GM18909 (cell line): ENCODE measurements at regions not wholly inside any gene's neighbourhood (a gene's known extent, or its start where the extent isn't known, plus 50 kb on each side); places are given as distances from the start of the nearest gene placed in this dataset.
"Not testable (repeated sequence)": the region's sequence is repeated elsewhere in the genome, so short reads cannot be mapped to it uniquely, and the experiment has no call there.

ENCODE experiments used
- ATAC-seq: cut with Tn5 transposase; IDR thresholded peaks from one replicate; pipeline ENCODE4 v1.9.1; 2021; ENCODE audit warnings: mild to moderate bottlenecking; ENCODE audit not compliant: unreplicated experiment, poor library complexity

DNA sequence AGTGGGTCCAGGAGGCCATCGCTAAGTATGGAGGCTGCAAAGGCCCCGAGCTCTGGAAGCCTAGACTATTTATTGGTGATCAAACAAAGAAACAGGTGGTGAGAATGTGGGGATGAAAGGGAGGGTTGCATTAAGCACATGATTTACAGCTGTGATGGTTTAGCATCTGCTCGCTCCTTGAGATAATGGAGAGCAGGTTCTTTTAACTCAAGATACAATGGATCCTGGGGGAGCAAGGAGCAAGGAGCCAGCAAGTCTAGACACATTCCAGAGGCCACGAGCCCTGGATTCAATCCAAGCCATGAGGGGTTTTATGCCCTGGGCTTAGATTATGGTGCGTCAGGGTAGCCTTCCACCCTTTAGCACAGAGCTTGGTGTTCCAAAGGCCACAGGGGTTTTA lies 460.3 kb downstream of the GJA1 start:
- not testable (repeated sequence) for ATAC-seq

DNA sequence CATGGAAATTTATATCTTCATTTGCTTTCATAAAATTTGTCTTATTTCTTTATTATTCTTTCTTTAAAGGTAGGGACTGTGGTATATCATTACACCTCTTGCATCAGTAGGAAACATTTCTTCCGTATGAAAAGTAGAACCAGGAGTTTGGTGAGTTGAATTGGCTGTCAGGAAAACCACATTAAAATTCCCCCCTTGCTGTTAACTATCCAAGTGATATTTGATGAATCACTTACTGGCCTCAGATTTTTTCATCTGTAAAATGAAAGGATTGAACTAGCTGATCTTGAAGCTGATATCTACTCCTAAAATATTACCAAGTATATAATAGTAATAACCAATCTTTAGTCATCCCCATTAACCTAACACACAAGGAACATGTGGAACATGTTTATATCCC lies 460.9 kb downstream of the GJA1 start:
- no peak for ATAC-seq

DNA sequence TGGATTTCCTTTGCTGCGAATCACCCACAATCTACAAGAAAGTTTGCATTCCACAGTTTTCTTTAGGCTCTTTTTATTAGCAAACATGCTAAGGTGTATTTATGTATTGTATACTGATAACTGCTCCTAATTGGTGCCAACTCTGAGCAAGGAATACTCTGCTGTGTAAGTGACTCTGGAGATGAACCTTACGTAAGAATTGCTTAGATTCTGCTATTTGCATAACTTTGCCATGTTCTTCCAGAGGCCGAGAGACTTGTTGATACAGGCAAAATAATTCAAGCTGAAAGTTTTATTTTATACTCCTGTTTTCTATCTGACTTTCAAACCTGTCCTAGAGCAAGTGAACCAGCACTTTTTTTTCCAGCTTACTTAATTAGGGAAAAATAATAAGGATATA lies 461.3 kb downstream of the GJA1 start:
- ATAC-seq: no peak

DNA sequence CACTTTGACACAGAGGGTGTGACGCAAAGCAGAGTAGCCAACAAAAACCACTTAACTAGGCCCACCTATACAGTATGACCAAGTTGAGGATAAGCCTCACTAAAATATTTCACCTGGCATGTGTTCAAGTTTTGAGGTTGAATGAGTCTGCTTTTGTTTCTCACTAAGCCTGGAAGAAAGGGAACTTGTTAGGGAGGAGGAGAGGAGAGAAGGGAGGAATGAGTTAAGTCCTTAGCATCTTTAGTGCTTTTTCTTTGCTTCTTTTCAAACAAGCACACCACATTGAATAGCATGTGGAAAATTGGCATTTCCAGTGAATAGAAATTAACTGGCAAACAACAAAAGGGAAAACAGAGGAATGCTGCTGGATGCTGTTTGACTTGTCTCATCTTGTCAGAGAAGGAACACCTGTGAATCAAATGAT lies 461.9 kb downstream of the GJA1 start:
- no peak for ATAC-seq

DNA sequence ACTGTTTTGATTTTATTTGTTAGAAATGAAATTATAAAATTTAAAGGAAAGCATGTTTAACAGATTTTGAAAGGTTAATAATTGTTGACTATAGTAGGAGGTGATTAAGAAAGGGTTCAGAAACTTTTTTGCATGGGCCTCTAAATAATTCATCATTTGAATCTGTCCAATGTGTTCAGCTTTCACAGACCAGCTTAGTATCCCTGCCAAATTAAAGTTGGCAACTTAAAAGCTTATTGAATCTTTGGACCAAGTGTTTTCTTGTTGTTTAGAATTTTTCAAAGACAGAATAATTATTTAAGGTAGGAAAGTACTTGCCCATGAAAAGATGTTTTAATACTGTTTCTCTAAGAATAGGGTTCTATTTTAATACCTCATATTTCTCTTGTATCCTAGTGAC lies 466.0 kb downstream of the GJA1 start:
- ATAC-seq: no peak

DNA sequence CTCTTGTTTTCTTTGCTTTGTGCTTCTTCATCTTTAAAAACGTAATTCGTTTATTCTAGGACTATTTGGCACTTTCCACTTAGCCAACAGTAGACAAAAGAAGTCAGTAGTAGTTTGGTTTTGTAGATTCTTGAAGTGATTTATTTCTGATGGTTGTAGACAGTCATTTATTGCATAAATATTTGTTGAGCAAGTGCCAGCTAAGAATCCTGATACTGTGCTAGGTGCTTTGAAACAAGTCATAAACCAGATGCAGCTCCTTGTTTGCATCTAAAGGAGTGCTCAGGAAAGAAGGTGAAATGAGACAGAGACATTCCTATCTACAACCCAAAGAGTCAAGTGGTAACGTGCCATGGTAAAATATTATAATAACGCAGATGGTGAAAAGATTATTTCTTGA lies 469.1 kb downstream of the GJA1 start:
- ATAC-seq: no peak

DNA sequence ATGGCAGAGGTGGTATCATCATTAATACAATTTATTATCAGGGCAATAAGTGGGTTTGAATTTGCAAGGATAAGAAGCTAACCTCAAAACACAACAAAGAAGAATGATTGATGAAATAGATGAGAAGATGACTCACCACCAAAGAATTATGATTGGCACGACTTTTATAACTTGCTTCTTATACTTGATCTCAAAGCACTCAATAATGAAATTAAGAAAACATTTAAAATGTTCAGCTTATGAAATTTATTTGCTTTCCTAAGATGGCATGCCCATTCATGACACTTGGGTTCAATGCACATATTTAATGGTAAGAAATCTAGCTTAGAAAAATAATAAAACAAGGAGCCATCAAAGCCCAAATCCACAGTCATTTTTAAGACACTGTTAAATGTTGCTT lies 477.5 kb downstream of the GJA1 start:
- ATAC-seq: no peak

DNA sequence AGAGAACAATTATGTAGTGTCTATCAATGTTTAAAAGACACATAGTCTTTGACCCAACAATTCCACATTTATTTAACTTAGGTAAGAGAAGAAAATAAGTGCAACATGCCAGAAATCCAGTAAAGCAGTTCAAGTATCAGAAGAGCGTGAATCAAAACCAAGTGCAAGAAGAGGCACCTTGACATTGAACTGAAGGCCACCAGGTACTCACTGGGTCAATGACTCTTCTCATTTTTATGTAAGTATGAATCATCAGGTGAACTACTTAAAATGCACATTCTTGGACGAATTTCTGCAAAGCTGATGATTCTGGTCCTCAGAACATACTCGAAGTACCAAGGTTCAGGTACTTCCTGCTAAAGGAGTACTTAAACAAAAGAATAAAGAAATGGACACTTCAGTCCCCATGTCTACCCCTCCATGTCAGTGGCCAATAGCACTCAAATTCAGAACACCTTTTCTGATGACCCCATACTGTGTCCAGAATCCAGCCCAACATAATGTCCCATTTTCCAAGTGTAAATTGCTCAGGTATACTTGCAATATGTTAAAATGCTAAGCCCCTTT lies 481.9 kb downstream of the GJA1 start:
- ATAC-seq: no peak

DNA sequence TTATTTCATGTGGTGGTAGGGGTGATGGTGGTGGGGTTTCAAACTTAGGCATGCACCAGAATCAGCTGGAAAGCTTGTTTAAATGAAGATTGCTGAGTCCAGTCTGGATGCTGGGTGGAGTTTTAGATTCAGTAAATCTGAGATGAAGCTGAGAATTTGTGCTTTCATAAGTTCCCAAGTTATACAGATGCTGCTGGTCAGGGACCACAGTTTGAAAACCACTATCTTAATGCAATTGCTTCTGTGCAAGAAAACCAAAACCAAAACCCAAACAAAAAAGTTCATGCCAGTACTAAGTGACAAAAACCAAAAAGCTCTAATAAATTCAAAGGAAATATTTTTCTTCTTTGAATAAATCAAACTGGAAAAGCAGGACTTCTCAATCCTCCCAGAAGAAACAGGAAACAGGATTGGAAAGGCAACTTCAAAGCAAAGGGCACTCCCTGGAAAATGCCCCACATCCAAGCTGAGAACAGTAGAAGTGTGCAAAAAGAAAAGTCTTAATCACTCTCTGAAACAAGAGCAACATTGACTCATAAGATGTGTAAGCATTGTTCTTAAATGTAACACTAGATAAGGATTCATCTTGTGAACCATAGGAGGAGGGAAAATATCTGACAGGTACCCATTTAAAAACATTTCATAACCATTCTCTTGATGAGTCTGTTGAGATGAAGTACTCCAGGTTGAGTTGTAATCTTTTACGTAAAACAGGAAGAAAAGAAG lies 481.5 kb upstream of the HSF2 start:
- no peak for ATAC-seq

DNA sequence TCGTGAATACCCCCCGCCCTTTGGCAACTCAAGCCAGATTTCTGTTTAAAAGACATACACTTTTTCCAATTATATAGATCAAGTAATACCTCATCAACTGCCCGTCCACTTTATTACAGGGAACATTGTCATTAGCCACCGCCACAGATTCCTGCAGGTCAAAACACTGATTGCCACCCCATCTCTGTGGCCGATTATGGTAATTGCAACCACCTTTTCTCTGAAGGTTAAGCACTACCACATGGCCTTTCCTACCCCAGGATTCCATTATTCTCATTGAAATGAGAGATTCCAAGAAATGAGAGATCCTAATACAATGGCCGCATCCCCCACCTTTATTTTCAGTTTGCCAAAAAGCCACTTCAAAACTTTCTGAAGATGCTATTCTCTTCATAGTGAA lies 478.8 kb upstream of the HSF2 start:
- no peak for ATAC-seq

DNA sequence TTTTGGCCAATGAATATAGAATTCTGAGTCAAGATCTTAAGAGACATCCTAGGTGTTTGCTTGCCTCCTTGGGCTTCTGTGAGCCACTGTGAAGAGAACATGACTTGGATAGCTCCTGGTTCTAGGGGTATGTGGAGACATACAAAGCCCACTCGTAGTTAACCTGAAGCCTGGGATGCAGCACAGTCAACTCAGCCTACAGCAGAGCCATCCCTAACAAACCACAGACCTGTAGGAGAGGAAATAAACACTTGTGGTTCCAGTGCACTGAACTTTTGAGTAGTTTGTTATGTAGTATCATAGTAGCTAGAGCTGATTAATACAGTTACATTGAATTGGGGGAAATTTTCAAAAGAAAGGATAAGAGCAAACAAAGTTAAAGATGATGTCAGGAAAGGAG lies 474.4 kb upstream of the HSF2 start:
- no peak for ATAC-seq

DNA sequence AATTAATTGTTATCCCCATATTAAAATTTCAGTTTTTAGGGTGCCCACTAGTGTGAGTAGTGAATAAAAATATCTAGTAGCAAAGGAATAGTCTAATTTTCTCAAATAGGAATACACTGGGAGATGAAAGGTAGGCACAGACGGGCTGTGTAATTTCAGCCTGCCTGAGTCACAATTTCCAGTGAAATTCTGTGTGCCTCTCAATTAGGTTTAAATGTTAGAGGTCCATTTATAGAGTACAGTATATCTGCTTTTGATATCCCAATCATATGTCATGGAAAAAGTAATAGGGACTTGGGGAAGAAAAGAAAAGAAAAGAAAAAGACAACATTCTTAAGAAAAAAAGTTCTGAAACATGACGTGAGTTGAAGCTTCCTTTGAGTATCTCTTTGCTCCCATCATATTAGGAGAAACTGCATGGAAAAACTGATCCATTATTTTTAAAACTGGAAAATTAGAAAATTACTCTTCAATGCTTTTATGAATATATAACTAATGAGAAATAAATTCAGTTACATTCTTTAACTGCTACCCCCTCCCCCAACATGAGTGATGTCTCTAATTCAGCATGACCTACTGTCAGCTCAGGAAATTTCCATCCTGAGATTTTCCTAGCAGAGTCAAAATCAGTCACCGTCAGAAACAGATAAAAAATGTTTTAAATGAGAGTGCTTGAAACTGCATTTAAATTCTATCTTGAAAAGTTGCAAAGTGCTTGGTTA lies 473.8 kb upstream of the HSF2 start:
- ATAC-seq: no peak

DNA sequence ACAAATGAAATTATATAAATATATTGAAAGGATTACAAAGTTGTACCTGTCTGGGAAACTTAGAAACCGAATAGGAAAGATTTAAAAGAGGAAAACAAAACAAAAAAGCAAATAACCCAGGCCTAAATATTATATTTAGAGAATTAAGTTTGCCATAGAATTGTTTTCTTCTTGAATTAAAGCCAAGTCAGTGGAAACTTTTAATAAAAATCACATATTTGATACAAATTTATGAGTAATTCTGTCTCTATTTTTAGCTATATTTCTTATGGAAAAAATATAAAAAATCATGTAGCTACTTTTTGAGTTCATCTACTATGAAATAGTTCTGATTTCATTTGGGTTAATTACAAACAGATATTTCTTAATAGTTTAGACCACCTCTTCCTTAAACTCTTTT lies 470.2 kb upstream of the HSF2 start:
- ATAC-seq: no peak

DNA sequence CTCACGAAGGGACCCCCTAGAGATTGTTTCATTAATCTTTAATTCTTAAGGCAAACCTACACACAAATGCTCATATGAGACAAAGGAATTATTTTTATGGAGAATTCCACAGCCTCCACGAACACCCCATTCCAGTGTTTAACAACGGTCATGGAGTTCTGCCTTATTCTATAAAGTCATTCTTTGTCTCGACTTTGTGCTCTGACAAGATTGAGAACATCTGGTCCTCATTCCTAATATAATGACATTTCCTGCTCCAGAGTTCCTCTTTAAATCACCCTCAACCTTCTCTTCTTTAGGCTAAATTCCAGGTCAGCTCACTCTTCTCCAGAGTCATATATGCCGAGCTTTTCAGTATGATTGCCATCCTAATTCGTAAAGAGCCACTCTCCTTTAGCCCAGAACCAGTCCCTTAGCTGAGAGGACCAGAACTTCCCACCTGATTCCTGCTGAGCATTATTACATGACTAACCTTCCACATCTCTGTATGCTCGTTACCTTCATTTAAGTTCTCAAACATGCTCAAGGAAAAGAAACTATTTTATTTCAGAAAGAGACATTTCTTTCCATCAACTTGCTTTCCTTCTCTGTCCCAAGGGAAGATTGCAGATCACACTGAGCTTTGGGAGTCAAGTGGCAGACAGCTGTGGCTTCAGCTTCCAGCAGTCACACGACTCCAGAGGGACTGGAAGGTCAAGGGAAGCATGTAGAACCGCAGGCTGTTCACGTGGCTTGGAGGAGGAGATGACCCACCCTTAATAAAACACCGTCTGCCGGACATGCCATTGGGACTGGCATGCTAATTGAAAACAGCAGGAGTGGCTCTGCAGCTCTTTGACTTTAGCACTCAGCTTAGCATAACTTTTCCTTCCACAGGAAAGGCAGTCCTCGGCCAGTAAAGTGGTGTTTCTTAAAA lies 467.1 kb upstream of the HSF2 start:
- ATAC-seq: no peak

DNA sequence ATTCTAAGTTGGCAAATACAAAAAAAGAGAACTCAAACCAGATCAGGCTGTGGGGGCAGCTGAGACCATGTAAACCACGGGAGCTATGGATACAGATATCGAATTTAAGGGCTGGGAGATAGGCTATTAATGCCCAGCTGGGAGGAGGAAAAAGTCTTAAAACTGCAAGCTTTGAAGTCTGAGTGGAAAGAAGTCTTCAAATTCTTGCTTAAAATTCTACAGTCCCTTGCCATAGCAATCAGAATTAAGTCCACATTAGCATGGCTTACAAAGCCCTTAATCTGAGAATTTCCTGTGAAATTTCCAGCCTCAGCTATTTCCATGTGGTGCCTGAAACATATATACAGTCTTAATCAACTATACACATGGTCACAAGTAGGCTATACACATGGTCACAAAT lies 465.0 kb upstream of the HSF2 start:
- ATAC-seq: no peak

DNA sequence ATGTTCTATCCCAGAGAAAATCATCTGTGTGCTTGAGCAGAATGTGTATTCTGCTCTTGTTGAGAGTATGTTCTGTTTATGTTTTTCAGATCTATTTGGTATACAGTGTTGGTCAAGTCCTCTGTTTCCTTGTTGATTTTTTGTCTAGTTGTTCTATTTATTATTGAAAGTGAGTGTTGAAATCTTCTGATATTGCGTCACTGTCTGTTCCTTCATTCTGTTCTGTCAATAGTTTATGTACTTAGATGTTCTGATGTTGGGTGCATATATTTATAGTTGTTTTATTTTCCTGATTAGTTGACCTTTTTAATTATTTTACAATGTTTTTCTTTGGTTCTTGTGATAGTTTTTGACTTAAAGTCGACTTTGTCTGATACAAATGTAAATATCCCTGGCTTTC lies 458.7 kb upstream of the HSF2 start:
- ATAC-seq: no peak

DNA sequence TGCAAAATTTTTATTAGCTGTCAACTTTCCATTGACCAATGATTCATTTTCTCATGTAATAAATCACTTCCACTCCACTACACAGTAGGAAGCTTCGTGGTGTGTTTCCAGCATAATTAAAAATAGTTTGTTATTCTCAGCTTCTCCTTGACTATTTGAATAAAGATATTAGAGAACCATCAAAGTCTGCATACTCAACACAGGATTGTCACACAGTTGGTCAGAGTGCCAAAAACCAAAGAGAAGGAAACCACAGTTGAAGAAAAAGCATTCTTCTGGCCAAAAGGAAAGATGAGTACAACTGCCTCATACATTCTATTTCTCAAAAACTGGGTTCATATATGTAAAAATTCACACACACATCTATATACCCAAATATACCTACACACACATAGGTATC lies 455.1 kb upstream of the HSF2 start:
- ATAC-seq: no peak

DNA sequence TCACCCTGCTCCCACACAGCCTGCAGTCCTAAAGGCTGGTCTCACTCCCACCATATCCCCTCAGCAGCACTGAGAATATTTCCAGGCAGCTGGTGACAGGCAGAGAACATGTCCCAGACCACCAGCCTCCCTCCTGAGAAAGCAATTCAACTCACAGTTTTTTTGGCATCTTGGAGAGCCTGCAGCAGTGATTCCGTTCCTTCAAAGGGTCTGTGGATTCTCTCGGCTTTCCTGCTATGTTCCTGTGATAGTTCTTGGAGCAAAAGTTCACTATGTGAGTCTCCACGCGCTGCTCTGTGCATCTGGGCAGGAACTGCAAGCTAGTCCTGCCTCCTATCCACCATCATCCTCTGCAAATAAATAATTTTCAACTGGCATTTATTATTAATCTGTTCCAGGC lies 448.3 kb upstream of the HSF2 start:
- ATAC-seq: no peak

DNA sequence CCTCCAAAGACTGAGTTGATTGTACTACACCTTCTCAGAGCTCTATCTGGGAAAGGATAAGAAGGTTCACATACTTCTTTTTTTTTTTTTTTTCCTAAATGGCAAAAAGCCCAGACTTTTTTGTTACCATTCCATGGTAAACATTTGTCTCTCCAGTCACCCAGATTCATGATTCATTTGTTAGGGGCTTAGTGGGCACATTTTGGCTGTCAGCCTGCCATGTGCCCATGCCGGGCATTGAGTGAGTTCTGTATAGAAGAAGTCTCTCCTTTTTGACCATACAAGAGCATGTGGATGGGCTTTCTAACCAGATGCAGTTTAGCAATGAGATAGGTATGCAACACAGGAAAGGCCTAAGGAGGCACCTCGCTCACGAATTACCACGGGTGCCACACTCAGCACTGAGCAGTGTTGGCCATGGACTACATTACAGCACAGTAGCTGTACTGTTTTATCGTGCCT lies 447.5 kb upstream of the HSF2 start:
- no peak for ATAC-seq

DNA sequence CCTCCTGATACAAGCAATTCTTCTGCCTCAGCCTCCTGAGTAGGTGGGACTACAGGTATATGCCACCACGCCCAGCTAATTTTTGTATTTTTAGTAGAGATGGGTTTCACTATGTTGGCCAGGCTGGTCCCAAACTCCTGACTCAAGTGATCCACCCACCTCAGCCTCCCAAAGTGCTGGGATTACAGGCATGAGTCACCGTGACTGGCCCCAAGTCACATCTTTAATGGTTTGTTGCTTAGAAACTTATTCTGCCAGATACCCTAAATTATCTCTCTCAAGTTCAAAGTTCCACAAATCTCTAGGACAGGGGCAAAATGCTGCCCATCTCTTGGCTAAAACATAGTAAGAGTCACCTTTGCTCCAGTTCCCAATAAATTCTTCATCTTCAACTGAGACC lies 444.1 kb upstream of the HSF2 start:
- not testable (repeated sequence) for ATAC-seq

DNA sequence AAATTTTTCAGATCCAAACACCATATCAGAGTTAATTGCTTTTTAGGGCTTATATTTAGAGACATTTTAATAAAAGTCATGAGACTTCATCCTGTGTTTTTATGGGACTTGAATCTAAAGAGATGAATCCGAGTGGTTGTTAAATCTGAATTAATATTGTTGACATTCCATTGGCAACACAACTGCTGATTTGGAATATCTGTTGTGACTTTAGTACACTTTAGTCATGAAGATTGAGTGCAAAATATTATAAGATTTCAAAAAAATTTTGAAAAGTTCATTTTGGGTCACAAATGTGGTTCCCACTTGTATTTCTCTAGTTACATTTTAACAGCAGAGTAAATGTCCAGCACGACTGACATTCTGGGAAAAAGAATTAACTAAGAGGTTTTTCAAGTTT lies 442.7 kb upstream of the HSF2 start:
- ATAC-seq: no peak
